ENCODE measurements at regions not wholly inside any gene's neighbourhood (a gene's known extent, or its start where the extent isn't known, plus 50 kb on each side); places are given as distances from the start of the nearest gene placed in this dataset.

DNA sequence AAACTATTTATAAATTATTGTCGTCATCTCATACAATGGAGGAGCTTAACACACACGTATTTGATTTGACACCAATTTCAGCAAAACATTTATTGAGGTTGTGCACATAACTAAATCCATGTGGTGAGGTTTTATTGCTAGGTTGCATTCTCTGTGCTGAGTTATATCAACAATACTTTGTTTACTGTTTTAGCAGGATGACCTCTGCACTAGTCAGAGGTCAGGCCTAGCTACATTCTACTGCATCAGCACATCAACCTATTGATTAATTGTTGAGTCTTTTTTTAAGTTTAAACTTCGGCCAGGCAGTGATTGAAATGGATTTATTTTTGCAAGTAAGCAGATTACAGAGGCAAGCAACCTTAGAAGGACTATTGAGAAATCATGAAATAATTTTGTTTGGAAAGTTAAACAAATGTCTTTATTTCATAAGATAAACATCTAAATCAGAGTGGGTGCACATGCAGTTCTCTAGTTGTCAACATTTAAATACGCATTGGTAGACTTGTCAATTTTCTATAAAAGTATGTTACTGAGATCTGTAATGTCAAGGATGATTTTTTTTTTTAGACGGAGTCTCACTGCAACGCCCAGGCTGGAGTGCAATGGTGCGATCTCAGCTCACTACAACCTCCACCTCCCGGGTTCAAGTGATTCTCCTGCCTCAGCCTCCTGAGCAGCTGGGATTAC lies 75.2 kb upstream of the CD28 start:
- TF ChIP-seq CTCF (IDR thresholded peaks at IDR 0.05; ENCODE audit: insufficient read depth, low read length, poor library complexity, severe bottlenecking) (no peak), EZH2phosphoT487 (conservative IDR thresholded peaks at IDR 0.05; ENCODE audit: low read length) (no peak)

All from SU-DHL-6 (cell line).